WI38 (cell line): ENCODE measurements at regions not wholly inside any gene's neighbourhood (a gene's known extent, or its start where the extent isn't known, plus 50 kb on each side); places are given as distances from the start of the nearest gene placed in this dataset.
"Not testable (repeated sequence)": the region's sequence is repeated elsewhere in the genome, so short reads cannot be mapped to it uniquely, and the experiment has no call there.

Experiments
- H3K4me3 ChIP-seq: 2 replicates; pipeline ENCODE4 v1.5.1; 2011; ENCODE audit warnings: low read depth, mild to moderate bottlenecking, control low read depth, low read length
- CTCF ChIP-seq: IDR thresholded peaks from 2 replicates; pipeline ENCODE4 v1.5.1; 2012; ENCODE audit warnings: low read depth, mild to moderate bottlenecking, control low read depth, low read length

GRCh38 chr17:77558846-77559626 is 399.5 kb upstream of the TNRC6C start:
- no peak for TF ChIP-seq CTCF
- H3K4me3 ChIP-seq = no peak overlapping the region

- no peak overlapping the region for H3K4me3 ChIP-seq
- no peak for TF ChIP-seq CTCF
Measured at GRCh38 chr17:77560381-77560780, 398.1 kb upstream of the TNRC6C start.

GRCh38 chr17:77560841-77561240 is 397.7 kb upstream of the TNRC6C start:
- H3K4me3 ChIP-seq = no peak overlapping the region
- no peak for TF ChIP-seq CTCF

- not testable (repeated sequence) for H3K4me3 ChIP-seq
Measured at GRCh38 chr17:77562361-77562760, 396.1 kb upstream of the TNRC6C start.

- H3K4me3 ChIP-seq = no peak overlapping the region
- TF ChIP-seq CTCF = no peak
Measured at GRCh38 chr17:77563439-77564102, 394.9 kb upstream of the TNRC6C start.

GRCh38 chr17:77564278-77564920 is 394.1 kb upstream of the TNRC6C start:
- no peak for TF ChIP-seq CTCF
- no peak overlapping the region for H3K4me3 ChIP-seq

- TF ChIP-seq CTCF = no peak
Measured at GRCh38 chr17:77565166-77565565, 393.3 kb upstream of the TNRC6C start.

More at GRCh38 chr17:77565166-77565565, 393.3 kb upstream of the TNRC6C start:
- no peak overlapping the region for H3K4me3 ChIP-seq
